Testis (tissue), 2 donors: ENCODE measurements at regions not wholly inside any gene's neighbourhood (a gene's known extent, or its start where the extent isn't known, plus 50 kb on each side); places are given as distances from the start of the nearest gene placed in this dataset.

Experiments
- POLR2A ChIP-seq: fragments of 450-650 bp; IDR thresholded peaks from one replicate; pipeline ENCODE4 v1.6.1; 2017; ENCODE audit warnings: antibody characterized with exemption, mild to moderate bottlenecking, moderate library complexity
- TF ChIP-seq, protein P1 (sequence below), 3 experiments: fragments of 450-650 bp in 2 of 3; fragments of 200-600 bp in 1 of 3; sonication (generic) in 1 of 3; IDR thresholded peaks; one replicate each; pipeline ENCODE4 v1.5.1; 2016 to 2019; ENCODE audit warnings: antibody characterized with exemption in 3 of 3, mild to moderate bottlenecking in 2 of 3, moderate library complexity in 1 of 3

DNA sequence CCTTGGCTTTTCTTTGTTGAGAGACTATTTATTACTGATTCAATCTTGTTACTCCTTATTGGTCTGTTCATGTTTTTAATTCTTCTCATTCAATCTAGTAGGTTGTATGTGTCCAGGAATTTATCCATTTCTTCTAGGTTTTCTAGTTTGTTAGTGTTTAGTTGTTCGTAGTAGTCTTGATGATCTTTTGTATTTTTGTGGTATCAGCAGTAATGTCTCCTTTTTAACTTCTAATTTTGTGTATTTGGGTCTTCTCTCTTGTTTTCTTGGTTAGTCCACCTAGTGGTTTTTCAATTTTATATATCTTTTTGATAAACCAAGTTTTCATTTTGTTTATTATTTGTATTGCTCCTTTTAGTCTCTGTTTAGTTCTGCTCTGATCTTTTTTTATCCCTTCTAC lies 546.9 kb upstream of the TPK1 start:
- TF ChIP-seq, protein P1, sequence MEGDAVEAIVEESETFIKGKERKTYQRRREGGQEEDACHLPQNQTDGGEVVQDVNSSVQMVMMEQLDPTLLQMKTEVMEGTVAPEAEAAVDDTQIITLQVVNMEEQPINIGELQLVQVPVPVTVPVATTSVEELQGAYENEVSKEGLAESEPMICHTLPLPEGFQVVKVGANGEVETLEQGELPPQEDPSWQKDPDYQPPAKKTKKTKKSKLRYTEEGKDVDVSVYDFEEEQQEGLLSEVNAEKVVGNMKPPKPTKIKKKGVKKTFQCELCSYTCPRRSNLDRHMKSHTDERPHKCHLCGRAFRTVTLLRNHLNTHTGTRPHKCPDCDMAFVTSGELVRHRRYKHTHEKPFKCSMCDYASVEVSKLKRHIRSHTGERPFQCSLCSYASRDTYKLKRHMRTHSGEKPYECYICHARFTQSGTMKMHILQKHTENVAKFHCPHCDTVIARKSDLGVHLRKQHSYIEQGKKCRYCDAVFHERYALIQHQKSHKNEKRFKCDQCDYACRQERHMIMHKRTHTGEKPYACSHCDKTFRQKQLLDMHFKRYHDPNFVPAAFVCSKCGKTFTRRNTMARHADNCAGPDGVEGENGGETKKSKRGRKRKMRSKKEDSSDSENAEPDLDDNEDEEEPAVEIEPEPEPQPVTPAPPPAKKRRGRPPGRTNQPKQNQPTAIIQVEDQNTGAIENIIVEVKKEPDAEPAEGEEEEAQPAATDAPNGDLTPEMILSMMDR (IDR thresholded peaks at IDR 0.05), result no peak
- TF ChIP-seq POLR2A, result no peak
